ENCODE measurements at regions not wholly inside any gene's neighbourhood (a gene's known extent, or its start where the extent isn't known, plus 50 kb on each side); places are given as distances from the start of the nearest gene placed in this dataset.

DNA sequence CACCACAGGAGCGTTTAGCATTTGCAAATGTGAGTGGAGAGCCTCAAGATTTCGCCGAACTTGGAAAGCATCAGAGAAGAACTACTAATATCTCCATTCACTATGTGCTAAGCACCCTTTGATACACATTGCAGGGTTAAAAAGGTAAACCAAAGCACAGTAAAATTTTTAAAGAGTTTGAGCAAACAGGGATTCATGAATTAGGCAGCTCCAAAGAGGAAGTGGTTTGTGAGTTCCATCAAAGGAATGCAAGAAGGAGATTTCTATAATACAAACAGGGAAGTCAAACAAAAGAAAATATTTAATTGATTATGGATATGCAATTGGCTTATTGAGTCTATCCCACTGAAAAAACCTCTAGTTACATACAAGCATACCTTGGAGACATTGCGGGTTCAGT, 81.1 kb upstream of the TMEM72 start:
- H3K4me1 ChIP-seq (replicated peaks) = no peaks in the 10 kb centered on the region
- 70% methylated on average over 4 of the region's 4 CpGs for WGBS
- intact Hi-C loops (cut with DNase I) = no loop called here
- no peaks in the 10 kb centered on the region for H3K27me3 ChIP-seq (replicated peaks; ENCODE audit: insufficient read depth)
- H3K9me3 ChIP-seq = no peaks in the 10 kb centered on the region
- no peaks in the 10 kb centered on the region for H3K36me3 ChIP-seq
- no peak overlapping the region for H3K27ac ChIP-seq
- no peak overlapping the region for H3K4me3 ChIP-seq
- TF ChIP-seq POLR2A (IDR thresholded peaks at IDR 0.05) = no peak
- peak; percentile 32 for TF ChIP-seq POLR2AphosphoS5 (IDR thresholded peaks at IDR 0.05)
- TF ChIP-seq, protein P1, sequence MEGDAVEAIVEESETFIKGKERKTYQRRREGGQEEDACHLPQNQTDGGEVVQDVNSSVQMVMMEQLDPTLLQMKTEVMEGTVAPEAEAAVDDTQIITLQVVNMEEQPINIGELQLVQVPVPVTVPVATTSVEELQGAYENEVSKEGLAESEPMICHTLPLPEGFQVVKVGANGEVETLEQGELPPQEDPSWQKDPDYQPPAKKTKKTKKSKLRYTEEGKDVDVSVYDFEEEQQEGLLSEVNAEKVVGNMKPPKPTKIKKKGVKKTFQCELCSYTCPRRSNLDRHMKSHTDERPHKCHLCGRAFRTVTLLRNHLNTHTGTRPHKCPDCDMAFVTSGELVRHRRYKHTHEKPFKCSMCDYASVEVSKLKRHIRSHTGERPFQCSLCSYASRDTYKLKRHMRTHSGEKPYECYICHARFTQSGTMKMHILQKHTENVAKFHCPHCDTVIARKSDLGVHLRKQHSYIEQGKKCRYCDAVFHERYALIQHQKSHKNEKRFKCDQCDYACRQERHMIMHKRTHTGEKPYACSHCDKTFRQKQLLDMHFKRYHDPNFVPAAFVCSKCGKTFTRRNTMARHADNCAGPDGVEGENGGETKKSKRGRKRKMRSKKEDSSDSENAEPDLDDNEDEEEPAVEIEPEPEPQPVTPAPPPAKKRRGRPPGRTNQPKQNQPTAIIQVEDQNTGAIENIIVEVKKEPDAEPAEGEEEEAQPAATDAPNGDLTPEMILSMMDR (IDR thresholded peaks at IDR 0.05) = no peak
- no peak for DNase-seq (ENCODE audit: low spot score)

DNA sequence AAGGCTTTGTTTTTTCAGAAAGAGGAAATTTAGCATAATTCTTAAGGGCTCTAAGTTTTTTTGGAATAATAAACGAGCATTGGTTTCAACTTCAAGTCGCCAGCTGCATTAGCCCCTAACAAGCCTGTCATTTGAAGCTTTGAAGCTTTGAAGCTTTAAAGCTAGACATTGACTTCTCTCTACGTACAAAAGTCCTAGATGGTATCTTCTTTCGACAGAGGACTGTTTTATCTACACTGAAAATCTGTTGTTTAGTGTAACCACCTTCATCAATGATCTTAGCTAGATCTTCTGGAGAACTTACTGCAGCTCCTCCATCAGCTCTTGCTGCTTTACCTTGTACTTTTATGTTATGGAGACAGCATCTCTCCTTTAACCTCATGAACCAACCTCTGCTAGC, 79.6 kb upstream of the TMEM72 start:
- no peak overlapping the region for H3K4me3 ChIP-seq
- no peaks in the 10 kb centered on the region for H3K27me3 ChIP-seq (replicated peaks; ENCODE audit: insufficient read depth)
- H3K9me3 ChIP-seq = no peaks in the 10 kb centered on the region
- intact Hi-C loops (cut with DNase I) = no loop called here
- no peak for TF ChIP-seq POLR2AphosphoS5 (IDR thresholded peaks at IDR 0.05)
- TF ChIP-seq POLR2A (IDR thresholded peaks at IDR 0.05) = no peak
- TF ChIP-seq, protein P1 (IDR thresholded peaks at IDR 0.05) = no peak
- H3K36me3 ChIP-seq = no peaks in the 10 kb centered on the region
- no peak overlapping the region for H3K27ac ChIP-seq
- no peak for DNase-seq (ENCODE audit: low spot score)
- 66% methylated on average over 4 of the region's 4 CpGs for WGBS
- no peaks in the 10 kb centered on the region for H3K4me1 ChIP-seq (replicated peaks)

DNA sequence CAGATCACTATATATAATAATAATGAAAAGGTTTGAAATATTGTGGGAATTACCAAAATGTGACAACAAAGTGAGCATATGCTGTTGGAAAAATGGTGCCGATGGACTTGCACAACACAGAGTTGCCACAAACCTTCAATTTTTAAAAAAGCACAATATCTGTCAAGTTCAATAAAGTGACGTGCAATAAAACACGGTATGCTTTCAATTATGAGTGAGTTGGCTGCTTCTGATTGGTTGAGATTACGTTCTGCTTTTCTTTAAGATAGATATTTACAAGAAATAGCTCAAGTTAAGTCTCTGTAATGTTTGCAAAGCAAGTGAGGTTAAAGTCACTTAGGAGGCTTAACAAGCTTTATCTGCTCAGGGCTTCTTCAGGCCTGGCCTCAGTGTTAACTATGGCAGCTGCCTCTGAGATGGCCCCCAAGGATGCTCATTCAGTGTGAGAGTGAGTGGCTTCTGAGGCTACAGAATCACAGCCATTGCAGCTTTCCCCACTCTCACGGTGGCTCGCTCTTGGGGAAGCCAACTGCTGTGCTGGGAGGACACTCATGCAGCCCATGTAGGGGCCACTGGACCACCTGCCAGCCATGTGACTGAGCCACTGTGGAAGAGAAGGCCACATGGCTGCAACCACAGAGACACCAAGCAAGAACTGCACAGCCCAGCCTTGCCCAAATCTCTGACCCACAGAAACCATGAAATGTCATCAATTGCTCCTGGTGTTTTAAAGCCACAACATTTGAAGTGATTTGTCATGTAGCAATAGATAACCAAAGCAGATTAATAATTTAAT, 78.3 kb upstream of the TMEM72 start:
- Histone ChIP-seq H3K9me3 (no peaks in the 10 kb centered on the region), H3K36me3 (no peaks in the 10 kb centered on the region), H3K27ac (no peak overlapping the region), H3K27me3 (replicated peaks; ENCODE audit: insufficient read depth) (no peaks in the 10 kb centered on the region), H3K4me3 (no peak overlapping the region), H3K4me1 (replicated peaks) (no peaks in the 10 kb centered on the region)
- WGBS = 84% methylated on average over 6 of the region's 6 CpGs
- intact Hi-C loops (cut with DNase I) = no loop called here
- TF ChIP-seq POLR2AphosphoS5 (IDR thresholded peaks at IDR 0.05) (no peak), POLR2A (IDR thresholded peaks at IDR 0.05) (no peak)
- no peak for DNase-seq (ENCODE audit: low spot score)

DNA sequence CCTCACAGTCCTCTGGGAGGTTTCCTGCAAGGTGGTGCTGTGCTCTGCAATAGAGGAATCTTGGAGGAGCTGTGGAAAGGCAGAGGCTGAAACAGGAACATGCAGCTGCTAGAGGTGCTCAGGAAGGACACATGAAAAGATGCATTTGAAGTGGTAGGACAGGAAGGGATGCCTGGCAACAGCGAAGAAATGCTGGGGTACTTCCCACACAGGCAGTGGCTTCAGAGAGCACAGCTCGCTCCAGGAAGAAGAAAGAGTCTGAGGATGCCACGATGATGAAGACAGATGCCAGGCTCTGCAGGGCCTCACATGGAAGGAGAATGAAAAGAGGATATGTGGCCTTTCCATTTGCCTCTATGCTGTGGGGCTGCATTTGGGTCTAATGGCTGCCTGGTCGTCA, 77.0 kb upstream of the TMEM72 start:
- H3K27me3 ChIP-seq (replicated peaks; ENCODE audit: insufficient read depth) = no peaks in the 10 kb centered on the region
- H3K9me3 ChIP-seq = no peaks in the 10 kb centered on the region
- intact Hi-C loops (cut with DNase I) = no loop called here
- H3K4me1 ChIP-seq (replicated peaks) = no peaks in the 10 kb centered on the region
- no peaks in the 10 kb centered on the region for H3K36me3 ChIP-seq
- H3K4me3 ChIP-seq = no peak overlapping the region
- TF ChIP-seq POLR2A (IDR thresholded peaks at IDR 0.05) = no peak
- no peak overlapping the region for H3K27ac ChIP-seq
- WGBS = 90% methylated on average over 4 of the region's 4 CpGs
- DNase-seq (ENCODE audit: low spot score) = no peak

DNA sequence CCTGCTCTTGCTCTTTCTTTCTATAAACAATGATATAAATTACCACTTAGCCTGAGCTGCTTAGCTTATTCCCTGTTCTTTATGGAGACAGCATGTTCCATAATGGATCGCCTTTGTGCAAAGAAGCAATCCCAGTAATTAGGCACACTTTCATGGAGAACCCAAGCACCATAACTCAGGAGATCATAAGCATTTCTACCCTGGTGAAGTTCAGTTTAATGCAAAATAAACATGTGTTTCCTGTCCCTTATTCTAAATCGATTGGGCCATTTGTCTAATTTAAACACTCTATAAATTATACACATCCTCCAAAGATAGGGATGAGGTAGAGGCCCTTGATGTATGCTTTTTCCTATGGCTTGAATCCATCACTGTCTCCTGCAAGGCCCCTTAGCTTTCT, 75.8 kb upstream of the TMEM72 start:
- intact Hi-C loops (cut with DNase I) = no loop called here
- 43% methylated on average over 2 of the region's 2 CpGs for WGBS

More for the DNA sequence above, 75.8 kb upstream of the TMEM72 start:
- TF ChIP-seq, protein P1 (IDR thresholded peaks at IDR 0.05) = no peak
- TF ChIP-seq POLR2AphosphoS5 (IDR thresholded peaks at IDR 0.05) (no peak), POLR2A (IDR thresholded peaks at IDR 0.05) (no peak)
- Histone ChIP-seq H3K9me3 (no peaks in the 10 kb centered on the region), H3K4me1 (replicated peaks) (no peaks in the 10 kb centered on the region), H3K4me3 (no peak overlapping the region), H3K36me3 (no peaks in the 10 kb centered on the region), H3K27me3 (replicated peaks; ENCODE audit: insufficient read depth) (no peaks in the 10 kb centered on the region), H3K27ac (no peak overlapping the region)
- no peak for DNase-seq (ENCODE audit: low spot score)

All from prostate gland (tissue), 2 donors.